Endothelial cell of umbilical vein (primary cell): ENCODE measurements at regions not wholly inside any gene's neighbourhood (a gene's known extent, or its start where the extent isn't known, plus 50 kb on each side); places are given as distances from the start of the nearest gene placed in this dataset.

Experiments used
- CTCF ChIP-seq, 2 donors: IDR thresholded peaks; 1 replicate in 1 of 2; 2 replicates in 1 of 2; pipeline ENCODE4 v1.5.1; 2011; ENCODE audit warnings: low read length in 2 of 2, mild to moderate bottlenecking in 2 of 2, moderate library complexity in 2 of 2, control low read depth in 1 of 2, inconsistent platforms in 1 of 2, low read depth in 1 of 2; ENCODE audit not compliant: insufficient read depth in 1 of 2; ENCODE audit errors: extremely low read depth in 1 of 2
- EZH2 ChIP-seq: IDR thresholded peaks from 2 replicates; pipeline ENCODE4 v1.6.1; 2012; ENCODE audit warnings: borderline replicate concordance, low read depth, mild to moderate bottlenecking, moderate library complexity, low read length, inconsistent platforms; ENCODE audit not compliant: severe bottlenecking
- FOS ChIP-seq: IDR thresholded peaks from 2 replicates; pipeline ENCODE4 v1.6.1; 2011; ENCODE audit warnings: mild to moderate bottlenecking, low read length, moderate library complexity, borderline replicate concordance; ENCODE audit not compliant: insufficient read depth
- GATA2 ChIP-seq: IDR thresholded peaks from 2 replicates; pipeline ENCODE4 v1.7.0; 2011; ENCODE audit warnings: low read depth, mild to moderate bottlenecking, moderate library complexity, mixed read lengths, low read length; ENCODE audit not compliant: insufficient read length, insufficient read depth
- JUN ChIP-seq: IDR thresholded peaks from 2 replicates; pipeline ENCODE4 v1.6.1; 2011; ENCODE audit warnings: borderline replicate concordance, low read depth; ENCODE audit not compliant: insufficient read length, insufficient read depth
- MAX ChIP-seq: IDR thresholded peaks from 2 replicates; pipeline ENCODE4 v1.6.1; 2011; ENCODE audit not compliant: insufficient read depth, insufficient read length
- MYC ChIP-seq: IDR thresholded peaks from one replicate; pipeline ENCODE4 v1.6.1; 2011; ENCODE audit warnings: mild to moderate bottlenecking, low read depth, low read length
- POLR2A ChIP-seq: IDR thresholded peaks from 2 replicates; pipeline ENCODE4 v1.6.1; 2012; ENCODE audit warnings: low read depth, mild to moderate bottlenecking, control low read depth, low read length
- POLR2AphosphoS5 ChIP-seq: IDR thresholded peaks from 2 replicates; pipeline ENCODE4 v1.6.1; 2012; ENCODE audit warnings: low read depth, mild to moderate bottlenecking, control low read depth, low read length, moderate library complexity; ENCODE audit not compliant: insufficient read depth

- no peak for TF ChIP-seq POLR2A
- no peak for TF ChIP-seq EZH2
- no peak for TF ChIP-seq MYC
- no peak for TF ChIP-seq FOS
- no peak for TF ChIP-seq CTCF (IDR thresholded peaks at IDR 0.05; ENCODE audit: extremely low read depth in 1 of 2, insufficient read depth in 1 of 2, low read depth in 1 of 2, low read length in 2 of 2)
- no peak for TF ChIP-seq POLR2AphosphoS5
- no peak for TF ChIP-seq GATA2
- no peak for TF ChIP-seq MAX
- TF ChIP-seq JUN: no peak
Measured at GRCh38 chr14:47993883-47994282, 318.5 kb upstream of the MDGA2 start.
